GM18907 (cell line): ENCODE measurements at regions not wholly inside any gene's neighbourhood (a gene's known extent, or its start where the extent isn't known, plus 50 kb on each side); places are given as distances from the start of the nearest gene placed in this dataset.

Experiments used
- ATAC-seq: cut with Tn5 transposase; IDR thresholded peaks from one replicate; pipeline ENCODE4 v1.9.1; 2021; ENCODE audit warnings: mild to moderate bottlenecking, moderate library complexity; ENCODE audit not compliant: unreplicated experiment

DNA sequence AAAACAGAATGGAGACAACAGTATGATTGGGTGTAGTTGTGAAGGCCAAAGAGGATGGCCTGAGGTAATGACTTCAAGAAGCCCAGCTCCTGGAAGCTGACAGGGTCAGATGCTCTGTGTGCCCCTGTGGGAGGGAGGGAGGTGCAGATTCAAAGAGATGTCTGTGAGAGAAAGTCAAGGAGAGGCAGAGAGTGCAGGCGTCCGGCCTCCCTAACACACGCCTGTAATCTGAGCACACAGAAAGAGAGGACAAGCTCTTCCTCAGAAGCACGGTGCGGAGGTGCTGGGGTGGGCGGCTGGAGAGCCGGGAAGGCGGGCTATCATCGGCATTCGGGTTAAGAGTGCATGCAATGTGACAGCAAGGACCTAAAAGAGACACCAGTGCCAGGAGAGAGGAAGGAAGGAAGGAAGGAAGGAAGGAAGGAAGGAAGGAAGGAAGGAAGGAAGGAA is 238.2 kb upstream of the HES1 start:
- ATAC-seq: no peak

DNA sequence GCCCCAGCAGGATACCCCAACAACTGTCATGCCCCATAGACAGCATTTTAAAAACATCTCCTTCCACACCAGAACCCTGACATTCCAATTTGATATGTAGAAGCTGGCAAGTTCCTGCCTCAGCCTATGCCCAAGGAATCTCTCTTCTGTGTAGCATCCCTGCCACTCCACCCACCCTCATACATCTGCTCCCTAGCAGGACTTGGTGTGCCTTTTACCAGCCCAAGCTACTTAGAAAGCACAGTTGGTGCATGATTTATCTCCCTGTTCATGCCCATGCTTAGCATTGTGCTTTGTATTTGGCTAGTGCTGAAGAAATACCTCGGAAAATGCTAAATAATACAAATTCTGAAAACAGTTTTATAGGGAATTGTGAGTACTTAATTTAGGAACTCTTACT is 236.9 kb upstream of the HES1 start:
- ATAC-seq: no peak

DNA sequence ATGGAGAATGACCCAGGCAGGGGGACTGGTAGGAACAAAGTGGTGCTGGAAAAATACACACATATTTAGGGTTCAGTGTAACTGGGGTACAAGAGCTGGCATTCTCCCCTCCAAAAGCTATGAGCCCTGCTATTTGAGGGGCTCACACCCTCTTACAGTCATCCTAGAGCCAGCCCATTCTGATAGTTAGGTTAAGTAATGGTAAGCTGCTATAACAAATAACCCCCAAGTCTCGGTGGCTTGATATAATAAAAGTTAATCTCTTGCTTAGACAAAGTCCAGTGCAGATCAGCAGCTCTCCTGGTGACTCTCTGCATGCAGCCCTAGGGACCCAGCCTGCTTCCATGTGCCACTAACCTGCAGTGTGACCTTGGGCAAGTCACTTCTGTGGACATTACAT is 234.9 kb upstream of the HES1 start:
- ATAC-seq: no peak

DNA sequence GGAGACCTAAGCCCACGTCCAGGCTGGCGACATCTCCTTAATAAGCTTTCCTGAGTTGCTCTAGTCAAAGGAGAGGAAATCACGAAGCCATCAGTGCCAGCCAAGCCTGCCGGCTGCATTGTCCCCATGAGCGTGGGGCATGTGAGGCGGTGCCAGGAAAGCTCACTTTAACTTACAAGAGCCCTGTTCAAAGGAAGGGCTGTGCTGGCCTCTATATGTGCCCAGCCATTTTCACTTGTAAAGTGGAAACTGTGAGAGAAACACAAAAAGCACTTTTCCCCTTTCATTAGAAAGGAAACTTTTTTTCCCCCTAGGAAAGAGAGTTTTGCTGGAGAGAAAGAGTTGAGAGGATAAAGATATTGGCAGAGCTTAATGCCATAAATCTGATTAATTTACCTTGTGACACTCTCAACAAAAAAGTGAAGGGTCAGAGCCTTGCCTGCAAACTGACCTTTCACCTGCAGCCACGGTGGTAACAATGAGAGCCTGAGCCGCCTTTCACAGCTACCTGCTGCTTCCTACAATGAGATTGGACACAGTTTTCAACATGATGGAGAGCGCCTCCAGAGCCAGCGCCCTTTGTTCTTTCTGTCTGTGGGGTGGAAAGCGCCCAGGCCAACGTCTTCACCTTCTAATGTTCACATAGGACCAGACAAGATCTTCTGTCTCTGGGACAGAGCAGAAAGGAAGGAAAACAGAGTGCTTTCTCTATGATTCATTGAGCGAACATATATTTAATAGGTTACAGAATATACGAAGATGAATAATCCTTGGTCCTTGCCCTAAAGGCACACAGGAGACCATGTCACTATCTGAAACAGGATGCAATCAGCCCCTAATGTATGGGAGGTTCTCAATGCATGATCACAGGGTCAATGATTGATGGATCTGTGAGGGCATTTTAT is 233.1 kb upstream of the HES1 start:
- ATAC-seq: no peak

DNA sequence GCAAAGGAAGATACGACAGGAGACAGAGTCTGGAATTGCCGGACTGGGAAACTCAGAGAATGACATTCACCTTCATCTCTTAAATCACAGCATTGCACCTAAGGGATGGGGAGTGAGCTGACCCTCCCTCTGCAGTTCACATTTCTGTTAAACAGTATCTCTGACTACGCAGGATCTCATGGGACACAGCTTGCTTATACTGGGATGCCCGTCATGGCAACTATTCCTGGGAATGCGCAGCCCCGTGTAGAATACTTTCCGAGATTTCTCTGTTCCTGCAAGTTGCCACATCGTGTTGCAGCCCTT is 232.5 kb upstream of the HES1 start:
- no peak for ATAC-seq

DNA sequence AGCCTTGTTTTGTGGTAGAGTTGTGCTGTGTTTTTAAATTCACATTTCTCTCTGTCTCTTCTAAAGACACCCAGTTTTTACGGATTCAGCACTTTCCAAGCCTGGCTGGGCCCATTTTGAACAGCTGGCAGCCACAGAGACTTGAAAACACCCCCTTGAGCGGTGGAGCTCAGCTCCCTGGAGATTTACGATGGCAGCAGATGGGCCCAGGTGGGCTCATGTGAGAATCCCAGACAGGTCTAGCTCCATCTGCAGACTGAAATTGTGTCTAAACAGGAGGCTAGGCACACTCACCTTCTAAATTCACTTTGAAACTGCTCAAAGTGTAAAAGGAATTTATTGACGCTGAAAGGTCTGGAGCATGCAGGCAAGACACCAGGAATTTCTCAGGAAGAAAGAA is 232.0 kb upstream of the HES1 start:
- ATAC-seq: no peak

DNA sequence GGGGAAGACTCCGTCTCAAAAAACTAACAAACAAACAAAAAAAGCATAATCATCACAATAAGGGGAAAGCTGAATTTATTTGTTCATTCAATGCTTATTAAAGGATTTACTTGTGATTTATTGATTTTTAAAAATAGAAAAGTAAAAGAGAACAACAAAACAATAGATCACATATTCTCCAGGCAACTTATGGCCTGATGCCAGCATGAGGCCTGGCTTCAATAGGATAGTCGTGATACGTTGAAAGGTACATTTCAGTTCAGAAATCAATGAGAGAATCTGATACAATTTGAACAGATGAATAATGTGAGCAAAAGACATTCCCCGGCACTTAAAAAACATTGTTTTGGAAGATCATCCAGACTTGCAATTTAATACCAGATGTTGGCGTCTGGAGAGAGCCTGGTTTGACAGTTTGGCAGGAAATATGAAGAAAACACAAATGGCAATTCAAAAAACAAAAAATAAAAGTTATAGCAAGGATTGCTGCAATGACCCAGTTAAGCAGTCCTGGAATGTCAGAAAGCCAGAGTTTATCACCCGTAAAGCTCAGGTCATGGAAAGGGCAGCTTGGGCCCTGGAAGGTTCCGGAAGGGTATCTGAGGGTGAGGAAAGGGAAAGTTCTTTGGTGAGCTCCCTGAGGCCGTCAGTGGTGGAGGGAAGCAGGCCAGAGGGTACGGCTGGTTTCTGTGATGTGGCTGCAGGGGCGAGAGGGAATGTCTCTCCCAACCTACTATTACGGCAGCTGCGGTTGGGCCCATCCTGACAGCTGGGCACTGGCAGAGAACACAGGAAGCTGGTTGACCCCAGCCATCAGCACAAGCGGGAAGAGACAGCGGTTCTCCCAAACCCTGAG is 230.2 kb upstream of the HES1 start:
- no peak for ATAC-seq

DNA sequence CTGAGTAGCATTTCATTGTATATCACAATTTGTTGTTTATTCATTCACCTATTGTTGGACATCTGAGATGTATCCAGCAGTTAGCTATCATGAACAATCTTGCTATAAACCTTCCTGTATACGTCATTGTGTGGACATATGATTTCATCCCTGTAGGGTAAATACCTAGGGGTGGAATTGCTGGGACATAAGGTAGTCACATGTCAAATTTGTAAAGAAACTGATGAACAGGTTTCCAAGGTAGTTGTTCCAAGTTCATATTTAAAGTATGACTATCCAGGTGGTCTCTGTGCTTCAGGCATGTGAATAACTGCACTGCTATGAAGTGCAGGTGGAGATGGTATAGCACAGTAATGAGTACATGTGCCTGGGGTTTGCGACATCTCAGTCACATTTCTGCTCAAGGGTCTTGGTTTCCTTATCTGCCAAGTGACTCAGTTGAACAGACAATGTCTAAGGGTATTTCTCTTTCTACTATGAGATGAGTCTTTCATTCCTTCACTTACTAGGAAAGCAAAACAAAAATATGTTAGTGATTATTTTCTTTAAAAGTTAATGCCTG is 229.0 kb upstream of the HES1 start:
- ATAC-seq: no peak

DNA sequence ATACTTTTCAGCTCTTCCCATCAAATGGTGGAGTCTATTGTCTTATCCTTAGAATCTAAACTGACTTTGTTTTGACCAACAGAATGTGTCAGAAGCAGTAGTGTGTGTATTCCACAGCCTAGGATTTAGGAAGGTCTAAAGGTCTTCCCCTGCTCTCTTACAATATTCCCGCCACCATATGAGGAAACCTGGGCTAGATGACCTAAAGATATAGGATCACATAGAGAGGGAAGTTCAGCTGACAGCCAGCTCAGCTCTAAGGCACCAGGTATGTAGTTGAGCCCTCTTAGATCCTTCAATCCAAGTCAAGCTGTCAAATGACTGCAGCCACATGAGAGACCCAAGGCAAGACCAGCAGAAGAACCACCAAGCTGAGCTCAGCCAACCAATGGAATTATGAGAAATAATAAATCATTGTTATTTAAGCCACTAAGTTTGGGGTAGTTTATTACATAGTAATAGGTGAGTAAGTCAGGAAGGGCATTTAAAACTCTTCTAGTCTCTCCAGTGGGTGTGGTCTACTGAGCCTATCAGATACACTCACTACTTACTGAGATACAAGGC is 227.7 kb upstream of the HES1 start:
- ATAC-seq: no peak

DNA sequence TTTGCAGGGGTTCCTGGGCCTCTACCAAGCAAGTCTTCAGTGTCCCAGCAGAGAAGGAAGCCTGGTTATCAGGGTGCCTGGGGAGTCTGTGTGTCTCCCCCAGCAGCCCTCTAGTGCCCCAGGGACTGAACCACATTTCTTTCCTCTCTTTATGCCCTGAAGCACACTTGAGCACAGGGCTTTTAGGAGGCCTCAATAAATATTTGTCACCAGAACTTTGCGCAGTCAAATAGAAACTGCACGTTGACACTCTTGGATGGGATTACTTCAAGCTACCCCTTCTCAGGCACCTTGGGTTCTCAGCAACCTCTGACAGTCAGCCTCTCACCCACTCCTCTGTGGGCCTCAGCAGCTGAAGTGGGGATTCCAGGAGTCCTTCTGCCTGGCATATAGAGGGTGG is 226.6 kb upstream of the HES1 start:
- ATAC-seq: peak; percentile 73

DNA sequence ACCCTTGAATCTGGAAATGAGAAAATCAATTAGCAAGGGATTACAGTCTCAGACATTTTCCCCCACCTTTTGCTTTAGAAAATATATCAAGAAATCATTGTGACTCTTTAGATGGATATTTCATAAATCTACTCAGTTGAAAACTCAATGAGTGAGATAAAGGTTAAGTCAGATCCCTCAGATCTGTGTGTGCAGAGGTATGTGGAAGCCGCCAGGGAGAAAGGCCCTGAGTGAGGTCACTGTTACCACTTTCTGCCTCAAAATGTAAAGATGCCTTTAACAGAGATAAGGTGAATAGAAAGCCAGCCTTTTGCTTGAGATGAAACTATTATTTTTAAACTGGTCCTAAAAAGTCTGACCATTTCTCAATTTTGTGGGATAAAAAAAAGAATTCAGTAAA is 225.6 kb upstream of the HES1 start:
- ATAC-seq: no peak

DNA sequence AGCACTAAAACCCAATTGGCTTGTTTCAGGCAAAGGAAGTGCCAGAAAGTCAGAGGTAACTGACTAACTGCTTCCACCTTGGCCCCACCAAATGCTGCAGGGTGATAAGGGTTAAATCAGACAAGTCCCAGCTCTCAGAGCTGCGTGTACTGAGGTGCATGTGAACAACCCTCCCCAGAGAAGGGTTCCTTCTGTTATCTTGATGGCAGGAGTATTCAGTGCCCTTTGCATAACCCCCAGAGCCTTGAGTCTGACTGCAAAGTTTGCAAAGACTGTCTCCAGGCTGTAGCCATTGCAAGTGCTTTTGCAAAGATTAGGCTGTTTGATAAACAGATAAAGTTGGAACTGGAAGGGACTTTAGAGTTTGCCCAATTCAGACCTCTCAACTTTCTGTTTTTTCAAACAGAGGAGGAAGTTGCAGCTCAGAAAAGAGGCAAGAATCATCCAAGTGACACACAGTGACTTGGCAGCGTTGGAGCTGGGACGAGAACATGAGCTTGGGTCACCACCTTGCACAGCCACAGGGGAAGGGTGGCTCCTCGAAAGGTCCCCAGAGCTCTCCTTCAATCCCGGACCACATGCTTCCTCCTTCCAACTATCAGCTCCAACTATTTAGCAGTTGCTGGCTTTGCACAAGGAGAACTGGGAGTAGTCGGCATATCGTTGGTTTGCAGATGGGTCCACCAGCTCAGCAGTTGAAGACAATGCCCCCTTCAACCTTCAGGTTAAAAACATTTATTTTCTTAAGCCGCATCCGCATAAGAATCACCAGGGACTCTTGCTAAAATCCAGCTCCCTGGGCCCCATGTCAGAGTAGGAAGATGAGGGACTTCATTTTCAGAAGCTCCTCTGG is 224.8 kb upstream of the HES1 start:
- ATAC-seq: no peak

DNA sequence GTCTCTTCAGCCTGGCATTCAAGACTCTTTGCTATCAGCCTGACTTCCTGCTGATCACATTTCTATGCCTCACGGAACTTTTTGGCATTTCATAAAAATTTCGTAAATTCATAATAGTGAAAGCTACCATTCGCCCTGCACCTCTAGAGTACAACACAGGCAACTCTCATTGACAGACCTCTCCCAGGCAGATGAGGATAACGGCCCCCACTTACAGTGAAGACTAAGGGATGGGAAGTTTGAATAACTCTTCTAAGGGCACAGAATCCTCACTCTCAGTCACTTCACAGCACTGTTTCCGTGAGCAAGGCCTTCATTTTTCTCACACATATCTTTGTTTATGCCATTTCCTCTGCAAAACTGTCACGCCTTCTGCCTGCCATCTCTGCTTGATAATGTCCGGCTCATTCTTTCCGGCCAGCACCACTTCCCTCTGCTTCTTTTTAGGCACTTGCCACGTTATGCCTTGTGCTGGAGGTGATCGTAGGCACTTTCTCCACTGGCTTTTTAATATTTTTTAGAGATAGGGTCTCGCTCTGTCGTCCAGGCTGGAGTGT is 224.1 kb upstream of the HES1 start:
- ATAC-seq: no peak

DNA sequence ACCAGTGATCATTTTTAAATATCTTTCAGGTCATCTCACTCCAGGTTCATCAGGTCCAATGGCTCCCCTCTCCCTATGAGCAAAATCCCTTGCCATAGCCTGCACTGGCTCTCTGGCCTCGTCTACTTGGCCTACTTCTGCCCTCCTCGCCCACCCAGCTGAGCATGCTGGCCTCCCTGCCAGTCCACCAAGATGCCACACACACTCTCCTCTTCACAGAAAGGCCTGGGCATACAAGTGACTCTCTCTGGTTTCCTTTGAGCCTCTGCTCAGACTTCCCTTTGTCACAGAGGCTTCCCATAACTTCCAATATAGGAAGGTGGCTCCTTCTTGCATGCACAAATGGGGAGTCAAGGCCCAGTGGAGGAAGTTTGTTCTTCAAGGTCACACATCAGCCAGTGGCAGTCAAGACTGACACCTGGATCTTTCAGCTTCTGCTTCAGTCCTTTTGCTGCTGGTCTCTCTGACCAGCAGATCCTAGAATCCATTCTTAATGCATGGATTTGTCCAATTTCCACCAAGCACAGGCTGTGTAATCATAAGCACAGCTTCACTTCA is 223.2 kb upstream of the HES1 start:
- no peak for ATAC-seq

DNA sequence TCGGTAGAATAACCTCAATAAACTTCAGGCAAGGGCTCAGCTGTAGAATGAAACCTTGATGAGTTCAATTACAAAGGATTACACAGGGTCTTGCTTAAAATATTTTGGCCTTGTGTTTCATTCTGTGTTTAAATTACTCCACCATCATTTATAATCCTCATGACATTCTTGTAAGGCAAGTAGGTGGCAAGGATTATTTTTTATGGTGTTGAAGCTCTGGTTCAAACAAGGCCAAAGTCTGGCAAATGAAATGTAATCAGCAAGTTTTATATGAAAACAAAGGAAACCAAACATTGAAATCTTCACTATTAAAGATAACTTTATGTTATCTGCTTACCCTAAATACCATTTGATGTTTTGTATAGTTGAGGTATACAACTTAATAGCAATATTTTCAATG is 221.3 kb upstream of the HES1 start:
- no peak for ATAC-seq

DNA sequence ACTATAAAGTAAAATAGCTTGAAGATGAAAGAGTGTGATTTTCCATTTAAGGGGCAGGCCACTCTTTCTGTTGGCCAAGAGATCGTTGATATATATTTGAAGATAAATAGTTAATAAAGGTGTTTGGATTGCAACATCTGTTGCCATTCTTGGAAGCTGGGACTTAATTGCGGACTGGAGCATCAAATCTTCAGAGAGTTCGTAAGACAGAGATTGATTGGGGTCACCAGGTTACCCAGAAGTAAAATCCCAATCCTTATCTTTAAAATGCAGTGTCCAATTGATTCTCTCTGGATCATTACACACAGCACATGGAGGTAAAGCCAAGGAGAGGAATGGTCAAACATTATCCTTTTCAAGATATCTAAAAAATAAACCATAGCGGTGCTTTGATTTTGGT is 220.8 kb upstream of the HES1 start:
- no peak for ATAC-seq

DNA sequence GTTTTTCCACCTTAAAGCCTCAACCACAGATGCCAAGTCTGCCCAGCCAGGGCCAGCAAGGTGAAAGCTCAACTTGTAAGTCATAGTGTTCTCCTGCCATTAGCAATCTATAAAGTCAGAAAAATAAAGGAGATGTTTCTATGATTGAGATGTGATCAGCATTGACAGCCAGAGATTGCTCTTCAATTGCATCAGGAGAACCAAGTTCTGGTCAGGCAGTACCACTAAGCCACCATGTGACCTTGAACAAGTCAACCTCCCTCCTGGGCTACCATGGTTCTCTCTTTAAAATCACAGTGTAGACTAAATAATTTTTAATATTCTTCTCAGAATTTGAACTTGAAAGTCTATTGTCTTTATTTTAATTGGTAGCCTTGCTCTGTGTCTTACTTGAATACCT is 220.3 kb upstream of the HES1 start:
- no peak for ATAC-seq

DNA sequence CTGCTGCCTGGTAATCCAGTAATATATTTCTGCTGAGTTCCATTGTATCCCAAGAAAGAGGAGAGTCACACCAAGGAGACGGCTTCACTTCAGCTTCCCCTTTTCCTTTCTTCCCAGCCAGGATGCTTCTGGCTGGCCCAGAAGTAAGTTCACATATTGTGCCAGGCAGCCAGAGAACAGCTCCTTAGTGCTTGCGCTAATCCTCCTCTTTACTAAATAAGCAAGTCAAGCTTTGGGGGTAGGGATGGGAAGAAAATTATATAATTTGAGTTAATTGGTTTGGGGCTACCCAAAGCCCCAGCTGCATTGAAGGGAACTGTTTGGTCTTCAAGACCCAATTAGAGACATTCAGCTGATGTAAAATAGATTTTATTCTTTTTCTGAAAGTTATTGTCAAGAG is 218.8 kb upstream of the HES1 start:
- no peak for ATAC-seq

DNA sequence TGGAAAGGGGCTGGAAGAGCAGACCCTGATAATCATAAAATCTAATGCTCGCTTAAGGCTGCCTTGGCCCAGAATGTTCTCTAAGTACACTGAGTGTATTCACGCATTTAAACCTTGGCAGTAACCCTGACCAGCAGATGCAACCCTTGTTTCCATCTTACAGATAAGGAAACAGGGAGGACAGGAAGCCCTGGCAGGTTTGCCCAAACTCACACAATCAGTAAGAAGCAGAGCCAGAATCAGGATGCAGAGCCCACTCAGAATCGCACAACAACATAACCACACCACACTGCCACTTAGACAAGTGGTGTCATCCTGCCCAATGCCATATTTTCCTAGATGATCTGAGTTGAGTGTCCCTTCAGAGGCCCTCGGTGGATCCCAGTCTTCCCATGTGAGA is 214.5 kb upstream of the HES1 start:
- ATAC-seq: no peak
